Keratinocyte (primary cell): ENCODE measurements at regions not wholly inside any gene's neighbourhood (a gene's known extent, or its start where the extent isn't known, plus 50 kb on each side); places are given as distances from the start of the nearest gene placed in this dataset.

Experiments
- CTCF ChIP-seq, 3 experiments: IDR thresholded peaks in 1 of 3; conservative IDR thresholded peaks in 1 of 3; optimal IDR thresholded peaks in 1 of 3; 2 replicates in 2 of 3; 3 replicates in 1 of 3; pipeline versions ENCODE3 to v1.5.1; 2011; ENCODE audit warnings: low read length in 3 of 3, mild to moderate bottlenecking in 3 of 3, moderate library complexity in 2 of 3, control low read depth in 1 of 3, inconsistent platforms in 1 of 3; ENCODE audit not compliant: insufficient read depth in 2 of 3; ENCODE audit errors: extremely low read depth in 1 of 3
- EZH2 ChIP-seq: IDR thresholded peaks from one replicate; pipeline ENCODE4 v1.6.1; 2012; ENCODE audit warnings: inconsistent platforms, mild to moderate bottlenecking, low read length, moderate library complexity

GRCh38 chr10:76686201-76686600, 951.4 kb downstream of the KCNMA1 start:
- no peak for TF ChIP-seq CTCF (optimal IDR thresholded peaks at IDR 0.05 in 1 of 3, IDR thresholded peaks at IDR 0.05 in 1 of 3, conservative IDR thresholded peaks at IDR 0.05 in 1 of 3; ENCODE audit: extremely low read depth in 1 of 3, insufficient read depth in 2 of 3, low read length in 3 of 3)
- TF ChIP-seq EZH2, result no peak
